ENCODE measurements at regions not wholly inside any gene's neighbourhood (a gene's known extent, or its start where the extent isn't known, plus 50 kb on each side); places are given as distances from the start of the nearest gene placed in this dataset.

GRCh38 chr1:201637282-201638079, 98.6 kb downstream of the NAV1 start:
- TF ChIP-seq CTCF (IDR thresholded peaks at IDR 0.05), result no peak
- TF ChIP-seq SIN3A (IDR thresholded peaks at IDR 0.05; ENCODE audit: borderline replicate concordance, insufficient read depth, low read depth, low read length), result no peak
- no peak for TF ChIP-seq POLR2AphosphoS5 (IDR thresholded peaks at IDR 0.05; ENCODE audit: low read depth, low read length)
